HG03060 (cell line): ENCODE measurements at regions not wholly inside any gene's neighbourhood (a gene's known extent, or its start where the extent isn't known, plus 50 kb on each side); places are given as distances from the start of the nearest gene placed in this dataset.

Experiments used
- ATAC-seq: cut with Tn5 transposase; IDR thresholded peaks from one replicate; pipeline ENCODE4 v1.9.1; 2021; ENCODE audit warnings: low read depth, moderate number of reproducible peaks; ENCODE audit not compliant: unreplicated experiment

- no peak for ATAC-seq
These were observed 452.7 kb upstream of the PROK2 start for GRCh38 chr3:72237679-72238009.

DNA sequence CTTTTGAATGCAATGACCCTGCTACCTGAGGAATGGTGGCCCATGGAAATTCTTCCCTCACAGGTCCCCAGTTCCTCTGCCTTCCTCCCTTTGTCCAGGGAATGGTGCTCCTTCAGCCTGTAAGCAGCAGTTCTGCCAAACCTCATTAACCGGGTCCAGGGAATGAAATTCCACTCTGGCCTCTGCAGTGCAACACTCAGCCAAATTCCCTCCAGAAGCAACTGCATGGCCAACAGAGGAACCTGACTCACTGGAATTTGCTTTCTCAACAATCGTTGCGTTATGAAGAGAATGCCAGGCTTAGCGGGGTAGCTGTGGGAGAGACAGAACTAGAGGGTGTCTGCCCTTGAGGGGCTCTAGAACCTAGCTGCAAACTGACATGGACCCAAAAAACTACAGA, 449.4 kb upstream of the PROK2 start:
- no peak for ATAC-seq

DNA sequence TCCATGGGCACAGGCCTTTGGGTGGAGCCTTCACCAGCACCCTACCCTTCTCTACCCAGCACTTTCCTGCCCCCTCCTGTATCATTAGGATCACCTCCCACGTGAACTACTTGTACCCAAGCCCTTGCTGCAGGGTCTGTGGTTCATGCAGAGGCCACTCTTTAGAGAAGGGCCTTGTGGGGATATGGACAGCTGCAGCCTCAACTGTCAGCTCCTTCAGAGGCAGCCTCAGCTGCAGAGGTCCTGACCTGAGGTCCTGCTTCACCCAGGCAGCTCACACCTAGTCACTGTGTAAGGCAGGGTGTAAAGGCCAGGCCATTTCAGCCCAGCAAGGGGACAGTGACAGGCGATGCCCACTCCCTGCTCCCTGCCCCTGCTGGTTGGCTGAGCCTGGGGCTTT, 448.6 kb upstream of the PROK2 start:
- ATAC-seq, result no peak

DNA sequence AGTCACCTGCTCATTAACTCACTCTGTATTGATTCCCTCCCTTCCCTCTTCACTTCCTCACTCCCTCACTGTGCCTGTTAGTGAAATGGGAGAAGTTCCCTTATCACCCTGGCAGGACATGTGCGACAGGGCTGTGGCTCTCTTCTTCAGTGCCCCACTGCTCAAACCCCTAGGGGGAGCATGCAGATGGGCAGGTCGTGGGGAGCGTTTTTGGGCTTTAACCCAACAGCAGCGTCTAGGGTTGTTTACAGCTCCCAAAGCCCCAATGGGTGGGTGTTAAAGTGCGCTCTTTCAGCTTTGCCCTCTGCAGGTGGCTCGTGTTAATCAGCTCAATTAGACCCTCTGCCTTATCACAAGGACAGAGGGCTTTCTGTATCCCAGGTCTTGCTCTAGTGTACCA, 447.8 kb upstream of the PROK2 start:
- ATAC-seq, result no peak

GRCh38 chr3:72232331-72232730, 447.4 kb upstream of the PROK2 start:
- ATAC-seq, result no peak

- ATAC-seq, result no peak
These were observed 446.7 kb upstream of the PROK2 start for GRCh38 chr3:72231439-72232196.

GRCh38 chr3:72230774-72231379, 445.9 kb upstream of the PROK2 start:
- ATAC-seq, result no peak

- ATAC-seq, result no peak
These were observed 445.0 kb upstream of the PROK2 start for GRCh38 chr3:72229952-72230351.

GRCh38 chr3:72227486-72228070, 442.6 kb upstream of the PROK2 start:
- ATAC-seq, result no peak

DNA sequence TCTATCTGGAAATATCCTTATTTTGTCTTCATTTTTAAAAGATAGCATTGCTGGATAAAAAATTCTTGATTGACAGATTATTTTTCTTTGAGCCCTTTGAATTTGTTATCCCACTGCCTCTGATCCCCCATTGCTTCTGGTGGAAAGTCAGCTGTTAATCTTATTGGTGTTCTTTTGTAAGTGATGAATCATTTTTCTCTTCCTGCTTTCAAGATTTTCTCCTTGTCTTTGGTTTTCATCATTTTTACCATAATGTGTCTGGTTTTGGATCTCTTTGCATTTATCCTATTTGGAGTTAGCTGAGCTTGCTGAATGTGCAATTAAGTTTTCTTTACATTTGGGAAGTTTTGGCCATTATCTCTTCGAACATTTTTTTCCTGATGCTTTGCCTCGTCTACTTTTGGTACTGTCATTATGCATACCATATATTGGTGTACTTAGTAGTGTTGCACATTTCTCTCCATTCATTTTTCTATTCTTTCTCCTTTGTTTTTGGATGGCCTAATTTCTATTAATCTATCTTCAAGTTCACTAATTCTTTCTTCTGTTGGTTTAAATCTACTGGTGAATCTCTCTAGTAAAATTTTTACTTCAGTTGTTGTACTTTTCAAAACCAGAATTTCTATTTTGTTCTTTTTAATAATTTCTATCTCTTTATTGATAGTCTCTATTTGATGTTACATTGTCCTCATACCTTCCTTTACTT, 440.0 kb upstream of the PROK2 start:
- no peak for ATAC-seq

DNA sequence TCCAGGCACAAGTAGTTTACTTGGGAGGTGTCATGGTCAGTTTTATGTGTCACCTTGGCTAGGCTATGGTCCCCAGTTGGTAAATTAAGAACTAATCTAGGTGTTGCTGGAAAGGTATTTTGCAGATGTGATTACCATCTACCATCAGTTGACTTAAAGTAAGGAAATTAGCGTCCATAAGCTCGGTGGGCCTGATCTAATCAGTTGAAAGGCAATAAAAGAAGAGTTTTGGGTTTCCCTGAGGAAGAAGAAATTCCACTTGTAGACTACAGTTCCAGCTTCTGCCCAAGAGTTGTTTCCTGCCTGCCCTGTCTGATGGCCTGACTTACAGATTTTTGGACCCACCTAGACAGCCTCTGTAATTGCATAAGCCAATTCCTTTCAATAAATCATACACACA, 438.7 kb upstream of the PROK2 start:
- ATAC-seq, result no peak

GRCh38 chr3:72223116-72223515, 438.2 kb upstream of the PROK2 start:
- no peak for ATAC-seq

- no peak for ATAC-seq
These were observed 437.5 kb upstream of the PROK2 start for GRCh38 chr3:72222410-72222809.

DNA sequence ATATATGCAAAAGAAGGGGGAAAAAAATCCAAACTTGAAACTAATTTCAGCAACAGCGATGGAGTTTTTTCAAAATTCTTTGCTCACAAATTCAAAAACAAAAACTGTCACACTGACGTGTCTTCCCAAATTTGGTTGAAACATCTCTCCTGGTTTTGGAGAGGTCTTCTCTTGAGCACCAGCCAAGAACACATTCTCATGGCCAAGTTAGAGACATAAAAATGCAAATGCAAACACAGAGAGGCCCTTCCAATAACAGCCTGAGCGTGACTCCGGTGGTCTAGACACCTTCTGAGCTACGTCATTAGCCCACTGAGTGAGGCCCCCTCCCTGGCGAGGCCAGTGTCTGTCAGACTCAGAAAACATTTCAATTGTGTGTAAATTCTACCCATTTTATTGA, 436.0 kb upstream of the PROK2 start:
- no peak for ATAC-seq

GRCh38 chr3:72219752-72220151, 434.8 kb upstream of the PROK2 start:
- no peak for ATAC-seq

DNA sequence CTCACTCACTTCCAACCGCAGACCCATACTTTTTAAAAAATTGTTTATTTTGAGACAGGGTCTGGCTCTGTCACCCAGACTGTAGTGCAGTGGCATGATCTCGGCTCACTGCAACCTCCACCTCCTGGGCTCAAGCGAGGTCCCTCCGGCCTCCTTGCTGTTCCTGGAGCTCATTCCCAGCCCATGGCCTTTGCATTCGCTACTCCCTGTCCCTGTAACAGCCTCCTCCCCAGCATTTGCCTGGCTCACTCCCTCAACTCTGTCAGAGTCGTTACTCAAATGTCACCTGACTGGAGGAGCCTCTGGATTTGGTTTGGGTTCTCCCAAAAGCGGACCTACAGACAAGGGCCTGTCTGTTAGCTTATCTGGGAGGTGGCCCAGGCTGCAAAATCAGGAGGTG, 432.6 kb upstream of the PROK2 start:
- no peak for ATAC-seq

GRCh38 chr3:72214066-72214951, 429.4 kb upstream of the PROK2 start:
- ATAC-seq, result no peak

DNA sequence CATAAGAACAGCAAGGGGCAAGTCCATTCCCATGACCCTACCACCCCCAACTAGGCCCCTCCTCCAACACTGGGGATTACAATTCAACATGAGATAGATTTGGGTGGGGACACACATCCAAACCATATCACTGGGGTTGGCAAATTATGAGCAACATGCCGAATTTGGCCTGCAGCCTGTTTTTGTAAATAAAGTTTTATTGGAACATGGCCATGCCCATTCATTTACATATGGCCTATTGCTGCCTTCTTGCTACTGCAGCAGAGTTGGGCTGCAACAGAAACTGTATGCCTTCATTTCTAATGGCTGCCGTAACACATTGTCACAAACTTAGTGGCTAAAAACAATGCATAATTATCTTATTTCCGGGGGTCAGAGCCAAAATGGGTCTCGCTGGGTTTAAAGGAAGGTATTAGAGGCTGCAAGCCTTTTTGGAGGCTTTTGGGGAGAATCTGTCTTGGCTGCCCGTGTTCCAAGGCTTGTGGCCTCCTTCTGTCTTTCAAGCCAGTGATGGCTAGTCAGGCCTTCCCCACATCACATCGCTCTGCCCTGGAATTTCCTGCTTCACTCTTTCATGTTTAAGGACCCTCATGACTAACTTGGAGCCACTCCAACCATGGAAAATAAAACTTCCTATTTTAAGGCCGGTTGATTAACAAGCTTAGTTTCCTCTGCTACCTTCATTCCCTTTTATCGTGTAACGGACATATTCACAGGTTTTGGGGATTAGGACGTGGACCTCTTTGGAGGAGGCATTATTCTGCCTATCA, 428.5 kb upstream of the PROK2 start:
- no peak for ATAC-seq

- ATAC-seq, result no peak
These were observed 427.4 kb upstream of the PROK2 start for GRCh38 chr3:72212396-72212795.

GRCh38 chr3:72210261-72210660, 425.3 kb upstream of the PROK2 start:
- no peak for ATAC-seq
